ENCODE measurements at regions not wholly inside any gene's neighbourhood (a gene's known extent, or its start where the extent isn't known, plus 50 kb on each side); places are given as distances from the start of the nearest gene placed in this dataset.
A peak's percentile ranks its signal among the peaks of the same experiment; 100 is the strongest.

DNA sequence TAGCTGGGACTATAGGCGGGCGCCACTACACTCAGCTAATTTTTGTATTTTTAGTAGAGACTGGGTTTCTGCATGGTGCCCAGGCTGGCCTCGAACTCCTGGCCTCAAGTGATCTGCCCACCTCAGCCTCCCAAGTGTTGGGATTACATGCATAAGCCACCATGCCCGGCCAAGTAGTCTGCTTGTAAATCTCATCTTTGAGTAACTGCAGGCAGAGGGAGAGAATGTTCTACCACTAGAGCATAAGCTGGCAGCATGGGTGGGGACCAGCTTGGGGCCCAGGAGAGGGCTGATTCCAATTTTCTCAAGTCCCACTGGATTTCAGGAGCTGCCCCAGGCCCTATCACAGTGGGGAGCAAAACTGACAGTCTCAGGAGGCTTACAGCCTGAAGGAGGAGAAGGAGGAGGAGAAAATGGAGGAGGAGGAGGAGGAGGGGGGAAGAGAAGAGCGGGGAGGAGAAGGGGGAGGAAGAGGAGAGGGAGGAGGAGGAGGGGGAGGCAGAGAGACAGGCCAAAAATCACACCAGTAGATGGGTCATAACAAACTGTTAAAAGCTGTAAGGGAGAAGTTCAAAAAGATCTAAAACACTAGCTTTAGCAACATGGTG lies 229.1 kb upstream of the IGF1R start:
- no peak for DNase-seq (ENCODE audit: low read depth in 3 of 3)

- DNase-seq (ENCODE audit: low read depth in 3 of 3) = no peak
Measured at GRCh38 chr15:98420837-98421236, 227.5 kb upstream of the IGF1R start.

GRCh38 chr15:98421419-98422129 lies 226.8 kb upstream of the IGF1R start:
- DNase-seq (ENCODE audit: low read depth in 3 of 3) = peak; percentile 26 to 52 (median 32)

DNA sequence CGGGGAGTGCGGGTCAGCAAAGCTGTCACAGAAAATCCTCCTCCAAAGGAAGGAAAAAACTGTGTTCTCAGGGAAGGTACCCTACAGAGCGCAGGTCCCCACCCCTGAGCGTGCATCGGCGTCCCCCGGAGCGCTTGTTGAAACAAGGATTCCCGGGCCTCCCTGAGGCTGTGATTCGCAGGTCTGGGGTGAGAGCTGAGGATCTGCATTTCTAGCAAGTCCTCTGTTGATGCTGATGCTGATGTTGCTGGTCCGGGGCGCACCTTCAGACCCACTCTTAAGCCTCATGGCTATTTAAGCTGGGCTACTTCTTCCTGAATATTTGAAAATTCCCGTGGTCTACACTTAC lies 226.2 kb upstream of the IGF1R start:
- DNase-seq (ENCODE audit: low read depth in 3 of 3) = no peak

DNA sequence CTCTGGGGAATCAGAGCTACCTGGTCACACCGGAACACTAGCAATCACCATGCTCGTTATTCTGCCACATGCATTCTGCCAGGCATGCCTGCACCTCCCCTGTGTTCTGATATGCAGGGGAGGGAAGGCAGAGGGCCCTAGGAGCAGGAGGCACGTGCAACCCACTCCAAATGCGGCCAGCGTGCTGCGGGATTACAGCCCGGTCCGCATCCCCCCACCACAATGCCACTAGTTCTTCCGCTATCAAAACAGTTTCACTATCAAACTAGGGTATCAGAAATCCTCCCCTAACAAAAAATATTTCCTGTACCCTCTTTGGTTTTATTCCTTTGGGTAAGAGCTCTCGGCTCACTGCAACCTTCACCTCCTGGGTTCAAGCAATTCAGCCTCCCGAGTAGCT lies 223.2 kb upstream of the IGF1R start:
- no peak for DNase-seq (ENCODE audit: low read depth in 3 of 3)

DNA sequence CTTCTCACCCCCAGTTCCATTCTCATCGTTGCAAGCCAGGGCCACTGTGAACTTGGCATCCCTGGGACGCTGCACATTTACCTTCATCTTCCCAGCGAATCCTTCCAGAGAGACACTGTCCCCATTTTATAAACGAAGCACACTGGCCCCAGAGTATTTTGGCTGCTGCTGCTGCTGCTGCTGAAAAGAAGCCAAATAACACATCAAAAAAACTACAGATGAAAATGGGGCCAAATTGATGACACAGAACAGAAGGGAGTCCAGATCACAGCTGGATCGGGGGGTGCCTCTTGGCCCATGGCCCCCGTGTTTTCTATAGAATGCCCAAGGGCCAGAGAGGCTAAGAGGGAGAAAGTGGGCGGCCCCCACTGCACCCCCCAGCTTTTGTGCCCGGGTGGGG lies 221.0 kb upstream of the IGF1R start:
- DNase-seq (ENCODE audit: low read depth in 3 of 3) = no peak

GRCh38 chr15:98428253-98428989 lies 219.9 kb upstream of the IGF1R start:
- peak; percentile 21 to 46 (median 40) for DNase-seq (ENCODE audit: low read depth in 3 of 3)

DNA sequence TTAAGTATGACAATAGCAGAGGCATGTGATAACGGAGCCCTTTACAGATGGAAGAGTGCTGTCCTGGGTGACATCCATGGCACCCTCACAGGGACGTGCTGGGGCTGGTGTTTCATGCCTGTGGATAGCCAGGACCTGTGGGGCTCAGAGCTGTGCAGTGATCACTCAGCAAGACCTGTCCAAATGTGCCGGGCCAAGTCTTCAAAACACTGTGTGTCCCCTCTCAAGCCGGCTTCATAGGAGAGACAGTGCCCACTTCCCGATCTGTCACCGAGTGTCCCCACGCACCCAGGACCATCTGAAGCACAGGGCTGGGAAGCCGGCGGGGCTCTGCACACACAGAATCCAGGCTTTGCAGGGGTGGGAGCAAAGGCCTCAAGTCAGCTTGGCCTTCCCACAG lies 217.2 kb upstream of the IGF1R start:
- no peak for DNase-seq (ENCODE audit: low read depth in 3 of 3)

DNA sequence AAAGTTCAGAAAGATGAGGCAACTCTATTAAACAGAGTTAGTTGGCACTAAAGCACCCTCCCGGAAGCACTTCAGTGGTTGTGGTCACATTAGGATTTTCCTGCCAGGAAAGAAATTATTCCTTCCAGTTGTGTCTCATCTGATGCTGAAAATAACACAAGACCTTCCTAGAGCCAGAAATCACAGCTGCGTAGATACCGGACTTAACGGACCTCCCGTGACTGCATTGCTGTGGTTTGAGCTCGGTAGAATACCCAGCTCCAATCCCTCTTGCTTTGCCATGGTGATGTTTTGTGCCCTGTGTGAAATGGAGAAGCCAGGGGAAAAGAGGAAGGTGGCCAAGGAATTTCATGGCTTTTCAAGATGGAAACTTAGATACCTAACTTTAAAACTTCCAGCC lies 215.0 kb upstream of the IGF1R start:
- DNase-seq (ENCODE audit: low read depth in 3 of 3) = no peak

- no peak for DNase-seq (ENCODE audit: low read depth in 3 of 3)
Measured at GRCh38 chr15:98433856-98434255, 214.5 kb upstream of the IGF1R start.

DNA sequence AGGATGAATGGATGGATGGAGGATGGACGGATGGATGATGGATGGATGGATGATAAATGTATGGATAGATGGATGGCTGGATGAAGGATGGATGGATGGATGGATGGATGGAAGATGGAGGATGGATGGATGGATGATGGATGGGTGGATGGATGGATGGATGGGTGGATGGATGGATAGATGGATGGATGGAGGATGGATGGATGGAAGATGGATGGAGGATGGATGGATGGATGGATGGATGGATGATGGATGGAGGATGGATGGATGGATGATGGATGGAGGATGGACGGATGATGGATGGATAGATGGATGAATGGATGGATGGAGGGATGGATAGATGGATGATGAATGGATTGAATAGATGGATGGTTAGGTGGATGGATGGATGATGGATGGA lies 210.6 kb upstream of the IGF1R start:
- DNase-seq (ENCODE audit: low read depth in 3 of 3) = no peak

DNA sequence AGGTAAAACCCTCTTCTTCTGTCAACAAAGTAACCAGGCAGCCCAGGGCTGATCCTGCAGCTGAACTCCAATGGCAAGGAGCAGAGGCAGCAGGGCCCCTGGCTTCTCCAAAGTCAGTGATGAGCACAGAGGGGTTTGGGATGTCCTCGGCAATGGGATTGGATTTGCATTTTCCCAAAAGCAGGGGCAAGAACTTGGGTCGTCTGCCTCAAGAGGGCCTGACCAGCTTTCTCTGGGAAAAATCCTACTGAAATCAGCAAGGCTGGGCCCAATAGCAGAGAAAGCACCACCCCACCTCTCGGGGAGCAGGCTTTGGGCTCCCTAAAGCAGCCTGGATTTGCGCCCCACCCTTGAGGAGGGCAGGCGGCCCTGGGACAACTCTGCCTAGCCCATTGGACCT lies 210.0 kb upstream of the IGF1R start:
- DNase-seq (ENCODE audit: low read depth in 3 of 3) = no peak

DNA sequence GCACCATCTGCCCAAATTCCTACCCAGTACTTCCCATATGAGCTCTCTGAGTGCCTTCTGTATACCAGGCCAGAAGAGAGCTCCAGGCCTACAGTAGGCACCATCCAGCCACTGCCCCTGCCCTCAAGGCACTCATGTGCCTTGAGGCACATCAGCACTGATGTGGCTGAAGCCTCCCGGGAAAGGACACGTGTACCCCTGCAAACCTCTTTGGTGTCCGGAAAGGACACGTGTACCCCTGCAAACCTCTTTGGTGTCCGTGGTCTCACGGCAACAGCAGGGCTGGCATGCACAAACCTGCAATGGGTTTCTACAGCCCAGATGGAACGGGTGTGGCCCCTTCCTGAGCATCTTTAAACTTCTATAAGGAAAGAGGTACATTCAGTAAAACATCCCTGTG lies 209.4 kb upstream of the IGF1R start:
- DNase-seq (ENCODE audit: low read depth in 3 of 3) = no peak

- no peak for DNase-seq (ENCODE audit: low read depth in 3 of 3)
Measured at GRCh38 chr15:98439523-98439942, 208.8 kb upstream of the IGF1R start.

DNA sequence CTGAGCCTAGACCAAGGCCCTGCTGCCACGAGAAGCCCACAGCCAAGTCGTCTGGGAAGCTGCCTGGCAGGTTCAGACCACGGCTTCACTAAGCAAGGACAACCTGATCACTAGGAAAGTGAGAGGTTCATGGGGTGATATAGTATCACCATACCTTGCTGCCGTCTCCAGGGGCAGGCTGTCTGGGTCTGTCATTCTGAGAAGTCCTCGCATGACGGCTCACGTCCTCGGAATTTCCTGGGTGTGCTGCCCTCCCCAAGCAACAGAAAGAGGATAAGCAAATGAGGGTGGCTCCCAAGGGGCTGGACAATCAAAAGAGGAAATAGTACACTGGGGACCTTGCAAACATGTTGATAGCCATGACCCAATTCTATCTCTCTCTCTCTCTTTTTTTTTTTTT lies 207.4 kb upstream of the IGF1R start:
- DNase-seq (ENCODE audit: low read depth in 3 of 3) = no peak

DNA sequence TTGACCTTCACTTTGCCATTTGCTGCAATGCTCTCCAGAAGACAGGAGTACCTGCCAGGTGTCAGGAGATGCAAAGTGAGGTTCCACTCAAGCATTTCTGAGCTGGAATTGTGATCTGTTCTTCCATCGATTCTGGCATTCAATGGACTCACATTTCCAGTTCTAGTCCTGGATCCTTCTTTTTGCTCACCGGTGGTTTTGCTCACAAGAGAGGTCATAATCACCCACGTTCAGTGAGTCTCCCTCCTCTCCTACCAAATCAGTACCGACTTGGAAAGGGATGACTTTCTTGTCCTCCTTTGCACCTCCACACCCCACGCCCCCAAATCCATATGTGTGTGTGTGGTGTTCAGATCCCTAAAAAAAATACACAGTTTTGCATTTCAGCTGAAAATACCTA lies 206.7 kb upstream of the IGF1R start:
- DNase-seq (ENCODE audit: low read depth in 3 of 3) = no peak

DNA sequence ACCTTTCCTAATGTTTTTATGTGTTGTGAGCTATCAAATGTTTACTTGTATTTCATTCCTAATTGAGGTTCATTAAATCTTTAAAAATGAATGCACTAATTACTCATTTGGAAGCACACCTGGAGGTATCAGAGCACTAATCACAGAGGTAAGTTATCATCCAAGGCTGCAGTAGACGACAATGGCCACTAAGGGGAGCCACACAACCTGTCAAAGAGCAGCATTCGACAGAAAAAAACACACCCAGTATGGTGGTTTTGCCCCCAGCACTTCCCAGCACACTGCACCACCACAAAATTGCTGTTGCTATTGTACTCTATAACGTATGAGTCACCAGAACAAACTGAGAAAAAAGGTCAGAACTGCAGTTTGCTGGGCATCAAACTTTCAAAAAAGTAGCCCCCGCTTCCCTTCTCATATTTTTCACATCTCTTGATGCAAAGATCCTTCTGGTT lies 205.9 kb upstream of the IGF1R start:
- DNase-seq (ENCODE audit: low read depth in 3 of 3) = peak in 1 of 3 experiments; percentile 25

DNA sequence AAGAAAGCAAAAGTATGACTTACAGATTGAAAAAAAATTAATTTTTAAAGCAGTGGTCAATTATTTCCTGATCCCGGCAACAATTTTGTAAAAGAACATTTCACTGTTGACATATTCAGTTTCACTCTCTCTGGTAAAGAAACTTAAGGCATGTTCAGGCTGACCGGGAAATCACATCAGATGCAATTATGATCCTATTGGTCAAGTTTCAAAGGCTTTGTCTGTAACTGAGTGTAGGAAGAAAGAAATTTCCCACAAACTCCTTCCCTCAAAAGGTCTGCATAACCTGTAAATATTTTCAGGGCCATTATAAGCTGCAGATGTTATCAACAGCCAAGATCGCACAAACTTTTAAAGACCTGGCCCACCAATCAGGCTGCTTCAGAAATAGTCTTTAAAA lies 205.4 kb upstream of the IGF1R start:
- no peak for DNase-seq (ENCODE audit: low read depth in 3 of 3)

DNA sequence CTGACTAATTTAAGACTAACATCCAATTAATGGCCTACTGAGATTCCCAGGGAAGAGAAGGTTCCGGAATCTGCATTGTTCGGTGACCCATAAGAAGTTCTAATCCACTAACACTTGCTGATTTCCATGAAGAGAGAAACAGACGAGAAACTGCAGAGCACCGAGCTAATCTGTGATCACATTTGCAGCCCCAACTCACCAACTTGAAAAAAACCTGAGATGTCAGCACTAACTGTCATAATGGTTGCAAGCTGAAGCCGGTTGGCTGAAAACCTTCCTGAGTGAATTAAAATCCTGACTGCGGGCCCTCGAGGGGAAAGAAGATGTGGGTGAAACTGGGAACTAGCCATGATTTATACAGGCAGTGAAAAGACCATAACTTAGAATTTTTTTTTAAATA lies 204.8 kb upstream of the IGF1R start:
- DNase-seq (ENCODE audit: low read depth in 3 of 3) = no peak

- DNase-seq (ENCODE audit: low read depth in 3 of 3) = no peak
Measured at GRCh38 chr15:98444138-98444537, 204.2 kb upstream of the IGF1R start.

DNA sequence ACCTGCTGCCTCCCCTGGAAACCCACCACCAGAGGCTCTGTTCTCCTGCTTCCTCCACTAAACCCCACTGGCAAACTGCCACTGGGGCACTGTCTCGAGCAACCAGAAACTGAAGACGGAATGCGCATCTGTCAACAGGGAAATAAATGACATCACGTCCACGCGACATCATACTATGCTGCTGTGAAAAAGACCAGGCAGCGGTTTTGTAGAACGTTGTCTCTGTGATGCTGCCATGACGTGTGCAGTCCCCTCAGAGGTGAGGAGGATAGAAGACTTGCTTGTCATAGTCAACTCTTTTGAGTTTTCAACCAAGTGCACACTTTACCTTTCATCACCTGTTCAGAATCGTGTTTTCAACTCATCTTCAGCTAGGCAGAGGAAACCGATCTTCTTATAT lies 203.0 kb upstream of the IGF1R start:
- DNase-seq (ENCODE audit: low read depth in 3 of 3) = no peak

GRCh38 chr15:98446083-98446482 lies 202.3 kb upstream of the IGF1R start:
- no peak for DNase-seq (ENCODE audit: low read depth in 3 of 3)

DNA sequence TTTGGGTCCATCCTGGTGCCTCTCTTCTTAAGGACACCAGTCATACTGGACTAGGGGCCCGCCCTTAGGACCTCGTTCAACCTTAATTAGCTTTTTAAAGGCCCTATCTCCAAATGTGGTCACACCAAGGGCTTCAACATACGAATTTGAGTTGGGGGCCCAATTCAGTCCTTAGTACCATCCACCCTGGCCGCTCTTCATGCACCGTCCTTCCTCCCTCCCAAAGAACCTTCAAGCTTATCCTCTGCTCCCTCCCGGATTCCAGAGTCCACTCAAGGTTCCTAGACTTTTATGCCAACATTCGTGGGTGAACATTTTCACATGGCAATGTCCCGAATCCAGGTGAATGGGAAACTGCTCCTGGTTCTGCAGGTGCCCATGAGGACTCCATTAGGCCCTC lies 201.3 kb upstream of the IGF1R start:
- no peak for DNase-seq (ENCODE audit: low read depth in 3 of 3)
